CD4-positive, alpha-beta T cell treated with Interleukin-10 for 1 hour (primary cell): ENCODE measurements at regions not wholly inside any gene's neighbourhood (a gene's known extent, or its start where the extent isn't known, plus 50 kb on each side); places are given as distances from the start of the nearest gene placed in this dataset.
"Not testable (repeated sequence)": the region's sequence is repeated elsewhere in the genome, so short reads cannot be mapped to it uniquely, and the experiment has no call there.

Experiments
- DNase-seq: peaks from one replicate; pipeline ENCODE4 v3.0.0-alpha.2; 2020

DNA sequence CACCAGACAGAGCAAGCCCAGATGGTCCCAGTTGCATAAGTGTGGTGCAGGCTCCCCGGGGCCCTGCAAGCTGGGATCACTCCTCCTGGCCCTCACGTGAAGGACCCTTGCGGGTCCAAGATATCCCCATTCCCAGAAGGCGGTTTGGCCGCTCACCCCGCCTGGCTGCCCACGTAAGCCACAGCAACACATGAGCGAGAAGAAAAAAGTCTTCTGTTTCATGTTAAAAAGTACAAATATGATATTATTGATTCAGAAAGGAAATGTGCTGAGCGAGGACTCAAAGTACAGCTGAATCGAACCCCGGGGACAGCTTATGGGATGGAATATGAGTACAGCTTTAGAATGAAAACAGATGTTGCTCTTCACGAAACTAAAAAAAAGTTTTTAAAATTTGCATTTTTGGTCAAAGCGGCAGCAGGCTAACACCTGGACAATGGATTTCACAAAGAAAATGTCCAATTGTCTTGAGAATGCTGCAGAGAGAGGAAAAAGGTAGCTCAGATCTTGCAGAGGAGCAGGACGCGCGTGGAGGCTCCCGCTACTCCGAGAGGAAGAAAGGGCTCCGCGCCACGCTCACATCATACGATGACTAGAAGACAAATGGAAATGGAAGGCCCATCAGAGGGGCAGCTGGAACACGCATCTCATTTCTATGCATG lies 427.6 kb downstream of the IRX1 start:
- no peak for DNase-seq

- no peak for DNase-seq
Measured at GRCh38 chr5:4023753-4024335, 428.2 kb downstream of the IRX1 start.

- DNase-seq: no peak
Measured at GRCh38 chr5:4027088-4027734, 431.6 kb downstream of the IRX1 start.

GRCh38 chr5:4028384-4028783 lies 432.8 kb downstream of the IRX1 start:
- no peak for DNase-seq

DNA sequence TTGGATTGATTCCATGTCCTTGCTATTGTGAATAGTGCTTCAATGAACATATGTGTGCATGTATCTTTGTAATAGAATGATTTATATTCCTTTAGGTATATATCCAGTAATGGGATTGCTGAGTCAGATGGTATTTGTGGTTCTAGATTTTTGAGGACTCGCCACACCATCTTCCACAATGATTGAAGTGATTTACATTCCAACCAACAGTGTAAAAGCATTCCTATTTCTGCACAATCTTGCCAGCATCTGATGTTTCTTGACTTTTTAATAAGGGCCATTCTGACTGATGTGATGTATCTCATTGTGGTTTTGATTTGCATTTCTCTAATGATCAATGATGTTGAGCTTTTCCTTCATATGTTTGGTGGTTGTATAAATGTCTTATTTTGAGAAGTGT lies 437.9 kb downstream of the IRX1 start:
- not testable (repeated sequence) for DNase-seq

GRCh38 chr5:4036861-4037260 lies 441.2 kb downstream of the IRX1 start:
- DNase-seq: no peak

DNA sequence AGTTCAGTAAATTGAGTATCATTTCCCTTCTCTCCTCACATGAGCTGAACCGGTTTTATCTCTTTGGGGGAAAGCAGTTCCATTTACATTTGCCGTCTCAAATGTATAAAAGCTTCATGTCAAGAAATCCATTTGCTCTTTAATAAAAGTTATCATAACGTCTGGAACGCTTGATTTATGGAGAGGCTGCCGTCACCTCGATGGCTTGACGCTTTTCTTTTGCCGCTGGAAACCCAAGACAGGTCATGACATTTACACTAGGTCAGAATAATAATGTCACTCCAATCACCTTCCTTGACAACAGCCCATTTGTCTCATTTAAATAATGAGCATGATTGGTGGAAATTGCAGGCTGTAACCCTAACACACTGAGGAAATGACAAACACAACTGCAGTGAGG lies 443.4 kb downstream of the IRX1 start:
- no peak for DNase-seq

DNA sequence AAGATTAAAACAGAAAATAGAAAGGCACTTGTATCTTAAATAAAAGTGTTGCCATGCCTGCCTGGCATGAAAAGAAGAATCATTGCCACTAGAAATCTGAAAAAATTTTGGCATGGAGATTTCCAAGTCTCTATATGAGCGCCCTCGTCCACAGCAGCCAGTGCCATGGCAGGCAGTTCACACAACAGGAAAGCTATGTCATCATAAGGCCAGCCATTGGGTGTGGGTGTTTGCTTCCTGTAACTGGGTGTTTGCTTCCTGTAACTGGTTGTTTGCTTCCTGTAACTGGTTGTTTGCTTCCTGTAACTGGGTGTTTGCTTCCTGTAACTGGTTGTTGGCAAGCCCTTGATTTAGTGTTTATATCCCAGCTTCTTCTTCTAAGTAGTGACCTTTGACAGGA lies 446.7 kb downstream of the IRX1 start:
- no peak for DNase-seq

- no peak for DNase-seq
Measured at GRCh38 chr5:4043135-4043534, 447.5 kb downstream of the IRX1 start.

DNA sequence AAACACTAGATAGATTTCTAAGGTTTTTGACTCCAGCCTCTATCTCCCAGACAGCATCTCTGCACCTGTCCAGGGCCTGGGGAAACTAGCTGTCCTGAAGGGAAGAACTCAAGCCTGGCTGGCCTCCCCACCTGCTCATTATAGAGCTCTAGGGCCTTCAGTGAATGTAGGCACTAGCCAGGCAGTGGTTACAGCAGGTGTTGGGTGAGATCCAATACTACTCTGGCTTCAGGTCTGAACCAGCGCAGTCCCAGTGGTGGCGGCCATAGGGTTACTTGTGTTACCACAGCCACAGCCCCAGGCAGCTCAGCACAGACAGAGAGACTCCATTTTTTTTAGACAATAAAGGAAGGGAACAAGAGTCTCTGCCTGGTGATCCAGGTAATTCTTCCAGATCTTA lies 449.2 kb downstream of the IRX1 start:
- DNase-seq: no peak

- no peak for DNase-seq
Measured at GRCh38 chr5:4048398-4048797, 452.8 kb downstream of the IRX1 start.

DNA sequence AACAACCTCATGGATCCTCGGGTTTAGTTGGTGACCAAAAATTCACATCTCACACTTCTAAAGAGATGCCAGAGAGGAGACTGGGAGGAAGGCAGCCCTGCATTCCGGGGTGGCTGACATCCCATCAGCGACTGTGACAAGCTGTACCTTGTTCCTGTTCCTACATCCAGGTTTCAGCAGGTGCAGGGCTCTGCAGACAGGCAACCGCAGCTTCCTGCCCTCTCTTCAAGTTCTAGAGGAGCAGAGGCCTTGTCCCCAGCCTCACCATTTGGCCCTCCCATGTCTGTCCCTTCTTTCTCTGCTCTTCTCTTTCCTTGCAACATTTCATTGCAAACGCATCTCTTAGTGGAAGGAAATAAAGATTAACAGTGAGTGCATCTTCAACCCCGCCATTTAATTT lies 454.6 kb downstream of the IRX1 start:
- DNase-seq: no peak

GRCh38 chr5:4053136-4053535 lies 457.5 kb downstream of the IRX1 start:
- DNase-seq: no peak

DNA sequence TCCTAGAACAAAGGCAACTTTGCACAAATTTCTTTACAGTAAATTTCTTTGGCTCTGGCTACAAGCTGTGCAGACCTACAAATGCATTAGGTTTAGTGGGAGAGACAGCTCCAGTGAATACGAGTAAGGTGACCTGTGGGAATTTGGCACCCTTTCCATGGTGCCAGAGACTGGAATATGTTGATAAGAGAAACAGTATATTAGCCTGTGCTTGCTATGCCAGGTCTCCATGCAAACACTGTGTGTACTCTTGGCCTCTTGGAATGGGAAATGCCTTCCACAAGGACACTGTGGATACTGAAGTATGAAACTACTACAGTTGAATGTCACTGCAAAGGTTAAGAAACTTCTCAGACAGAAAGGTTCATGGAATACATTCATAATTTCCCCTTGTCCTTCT lies 458.5 kb downstream of the IRX1 start:
- DNase-seq: no peak

GRCh38 chr5:4058899-4059298 lies 463.3 kb downstream of the IRX1 start:
- no peak for DNase-seq

GRCh38 chr5:4065472-4066320 lies 470.1 kb downstream of the IRX1 start:
- no peak for DNase-seq

DNA sequence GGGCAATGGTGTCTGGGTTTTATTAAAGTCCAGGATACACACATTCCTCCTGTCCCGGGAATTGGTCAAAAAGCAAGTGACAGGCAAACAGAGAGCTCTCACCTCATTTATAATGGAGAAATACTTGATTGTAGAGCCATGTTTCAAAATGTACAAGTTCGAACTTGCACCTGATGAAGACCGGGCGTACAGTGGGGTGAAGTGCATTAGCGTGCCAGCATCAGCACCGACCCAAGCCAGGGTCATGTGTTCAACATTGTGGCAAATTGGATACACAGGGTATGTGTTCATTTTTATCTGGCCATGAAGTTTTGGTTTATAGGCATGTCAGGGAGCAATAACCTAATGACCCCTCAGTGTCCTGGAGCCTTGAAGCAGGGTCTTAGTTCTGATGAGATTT lies 472.5 kb downstream of the IRX1 start:
- no peak for DNase-seq

GRCh38 chr5:4078544-4078943 lies 482.9 kb downstream of the IRX1 start:
- DNase-seq: no peak

DNA sequence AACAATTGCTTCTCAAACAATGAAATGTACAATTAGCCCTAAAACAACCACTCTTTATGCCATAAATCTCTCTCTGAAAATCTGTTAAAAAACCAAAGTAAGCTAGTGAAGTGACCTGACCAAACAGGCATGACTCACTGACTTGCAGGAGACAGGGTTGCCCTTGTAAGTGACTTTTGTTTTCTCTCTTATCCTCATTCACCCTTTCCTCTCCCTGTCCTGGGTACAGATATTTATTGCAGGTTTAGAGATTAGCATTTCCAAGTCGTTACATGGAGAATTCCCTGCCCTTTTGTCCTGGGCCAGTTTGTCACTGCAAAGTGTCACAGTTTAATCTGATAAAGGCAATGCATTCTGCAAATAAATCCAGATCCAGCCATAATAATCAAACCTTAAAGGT lies 484.2 kb downstream of the IRX1 start:
- DNase-seq: no peak

DNA sequence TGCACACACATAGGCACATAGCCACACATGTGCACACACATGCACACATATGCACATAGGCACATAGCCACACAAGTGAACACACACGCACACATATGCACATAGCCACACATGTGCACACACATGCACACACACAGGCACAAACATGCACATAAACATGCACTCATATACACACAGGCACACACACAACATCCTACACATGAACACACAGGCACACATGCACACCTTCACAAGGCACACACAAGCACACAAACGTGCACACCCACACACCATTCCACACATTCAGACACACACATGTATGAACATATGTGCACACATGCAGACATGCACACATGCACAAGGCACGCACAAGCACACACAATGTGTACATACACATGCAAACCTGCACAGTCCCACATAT lies 484.7 kb downstream of the IRX1 start:
- no peak for DNase-seq

- DNase-seq: no peak
Measured at GRCh38 chr5:4081059-4081458, 485.4 kb downstream of the IRX1 start.

DNA sequence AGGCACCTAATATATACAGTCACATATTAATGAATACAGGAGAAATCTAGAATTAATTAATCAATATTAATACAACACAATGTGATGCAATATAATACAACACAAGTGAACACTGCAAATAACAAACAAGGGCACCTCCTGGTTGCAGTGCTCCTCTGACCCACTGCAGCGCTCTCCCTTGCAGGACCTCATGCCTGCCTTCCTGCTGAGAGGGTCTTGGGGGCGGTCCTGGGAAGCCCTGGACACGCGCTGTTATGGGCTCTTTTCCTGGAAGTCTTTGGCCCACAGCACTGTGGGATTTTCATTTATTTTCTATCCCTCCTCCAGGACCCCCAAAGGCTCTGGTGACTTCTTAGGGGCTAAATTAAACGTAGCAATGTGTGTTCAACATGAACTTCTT lies 485.8 kb downstream of the IRX1 start:
- no peak for DNase-seq

DNA sequence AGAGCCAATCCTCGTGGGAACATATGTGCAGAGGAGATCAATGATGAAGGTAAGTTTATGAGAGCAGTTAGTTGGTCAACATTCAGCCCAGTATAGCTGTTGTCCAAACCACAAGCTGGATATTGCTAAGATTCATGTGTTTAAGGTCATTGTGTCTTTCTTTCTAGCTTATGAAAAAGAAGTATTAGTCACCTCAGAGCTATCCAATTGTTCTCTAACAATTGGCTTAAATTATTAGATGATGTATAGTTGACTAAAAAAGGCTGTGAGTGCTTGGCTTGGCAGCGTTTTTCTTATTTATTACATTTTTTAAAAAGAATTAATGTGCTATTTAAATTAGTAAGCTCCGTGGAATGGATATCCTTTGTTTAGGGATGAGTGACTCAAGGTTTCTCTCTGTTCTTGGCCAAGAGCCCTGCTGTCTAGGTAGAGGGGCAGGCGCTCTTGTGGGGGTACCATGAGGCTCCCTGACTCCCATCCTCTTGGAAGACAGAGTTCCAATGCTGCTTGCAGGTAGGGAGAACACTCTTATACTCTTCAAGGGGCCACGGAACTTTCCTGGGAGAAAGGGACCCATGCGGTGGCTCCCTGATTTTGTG lies 487.4 kb downstream of the IRX1 start:
- no peak for DNase-seq
